Mammary epithelial cell (primary cell): ENCODE measurements at regions not wholly inside any gene's neighbourhood (a gene's known extent, or its start where the extent isn't known, plus 50 kb on each side); places are given as distances from the start of the nearest gene placed in this dataset.

Source experiments
- EZH2 ChIP-seq: IDR thresholded peaks from 2 replicates; pipeline ENCODE4 v1.6.1; 2012; ENCODE audit warnings: low read length, inconsistent platforms, borderline replicate concordance
- TF ChIP-seq, protein P1 (sequence below), 2 donors: IDR thresholded peaks in 1 of 2; conservative IDR thresholded peaks in 1 of 2; 2 replicates each; pipeline ENCODE4 v1.5.1; 2011 to 2012; ENCODE audit warnings: inconsistent platforms in 2 of 2, low read length in 2 of 2, mild to moderate bottlenecking in 2 of 2, control low read depth in 1 of 2, low read depth in 1 of 2; ENCODE audit not compliant: insufficient read depth in 1 of 2; ENCODE audit errors: extremely low read depth in 1 of 2

DNA sequence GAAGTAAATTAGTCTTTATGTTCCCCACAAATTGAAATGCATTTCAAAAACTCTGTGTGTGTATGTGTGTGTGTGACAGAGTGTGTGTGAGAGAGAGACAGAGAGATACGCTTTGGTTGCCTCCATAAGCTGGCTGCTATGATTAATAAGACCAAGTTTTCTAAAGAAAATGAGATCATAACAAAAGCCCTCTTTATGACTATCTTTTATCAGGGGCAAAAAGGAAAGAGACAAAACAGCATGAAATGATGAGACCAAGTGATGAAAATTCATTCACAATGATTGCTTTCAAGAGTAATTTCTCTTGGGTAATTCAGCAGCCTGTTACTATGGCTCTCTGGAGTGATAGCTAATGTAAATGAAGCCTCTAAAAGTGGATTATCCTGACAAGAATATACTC, 277.6 kb upstream of the PLEKHG7 start:
- TF ChIP-seq, protein P1, sequence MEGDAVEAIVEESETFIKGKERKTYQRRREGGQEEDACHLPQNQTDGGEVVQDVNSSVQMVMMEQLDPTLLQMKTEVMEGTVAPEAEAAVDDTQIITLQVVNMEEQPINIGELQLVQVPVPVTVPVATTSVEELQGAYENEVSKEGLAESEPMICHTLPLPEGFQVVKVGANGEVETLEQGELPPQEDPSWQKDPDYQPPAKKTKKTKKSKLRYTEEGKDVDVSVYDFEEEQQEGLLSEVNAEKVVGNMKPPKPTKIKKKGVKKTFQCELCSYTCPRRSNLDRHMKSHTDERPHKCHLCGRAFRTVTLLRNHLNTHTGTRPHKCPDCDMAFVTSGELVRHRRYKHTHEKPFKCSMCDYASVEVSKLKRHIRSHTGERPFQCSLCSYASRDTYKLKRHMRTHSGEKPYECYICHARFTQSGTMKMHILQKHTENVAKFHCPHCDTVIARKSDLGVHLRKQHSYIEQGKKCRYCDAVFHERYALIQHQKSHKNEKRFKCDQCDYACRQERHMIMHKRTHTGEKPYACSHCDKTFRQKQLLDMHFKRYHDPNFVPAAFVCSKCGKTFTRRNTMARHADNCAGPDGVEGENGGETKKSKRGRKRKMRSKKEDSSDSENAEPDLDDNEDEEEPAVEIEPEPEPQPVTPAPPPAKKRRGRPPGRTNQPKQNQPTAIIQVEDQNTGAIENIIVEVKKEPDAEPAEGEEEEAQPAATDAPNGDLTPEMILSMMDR (conservative IDR thresholded peaks at IDR 0.05 in 1 of 2, IDR thresholded peaks at IDR 0.05 in 1 of 2; ENCODE audit: extremely low read depth in 1 of 2, insufficient read depth in 1 of 2, low read depth in 1 of 2, low read length in 2 of 2) = no peak
- TF ChIP-seq EZH2 = no peak
